IMR-90 (cell line): ENCODE measurements at regions not wholly inside any gene's neighbourhood (a gene's known extent, or its start where the extent isn't known, plus 50 kb on each side); places are given as distances from the start of the nearest gene placed in this dataset.

Experiments used
- CEBPB ChIP-seq: IDR thresholded peaks from 2 replicates; pipeline ENCODE4 v1.6.1; 2012; ENCODE audit warnings: low read depth, low read length, improper control_type of control experiment
- CTCF ChIP-seq: conservative IDR thresholded peaks from 2 replicates; pipeline ENCODE4 v1.5.1; 2012; ENCODE audit warnings: mild to moderate bottlenecking, low read depth, low read length, improper control_type of control experiment
- FOS ChIP-seq: fragments of 150-350 bp; IDR thresholded peaks from 2 replicates; pipeline ENCODE4 v1.6.1; 2016; ENCODE audit warnings: low read depth, low read length
- MAFK ChIP-seq: IDR thresholded peaks from 2 replicates; pipeline ENCODE4 v1.6.1; 2012; ENCODE audit warnings: low read depth, low read length, improper control_type of control experiment
- MXI1 ChIP-seq: IDR thresholded peaks from 2 replicates; pipeline ENCODE4 v1.6.1; 2012; ENCODE audit warnings: low read depth, mild to moderate bottlenecking, low read length, moderate library complexity, borderline replicate concordance
- POLR2A ChIP-seq: IDR thresholded peaks from 2 replicates; pipeline ENCODE4 v1.6.1; 2012; ENCODE audit warnings: mild to moderate bottlenecking, low read depth, low read length
- RFX5 ChIP-seq: IDR thresholded peaks from 2 replicates; pipeline ENCODE4 v1.8.0; 2012; ENCODE audit warnings: low read depth, mild to moderate bottlenecking, low read length, moderate library complexity
- USF2 ChIP-seq: fragments of 150-350 bp; IDR thresholded peaks from 2 replicates; pipeline ENCODE4 v1.6.1; 2017; ENCODE audit warnings: mild to moderate bottlenecking, antibody characterized with exemption, low read length, low read depth

- no peak for TF ChIP-seq CEBPB
- TF ChIP-seq USF2, result no peak
- TF ChIP-seq RFX5, result no peak
- no peak for TF ChIP-seq CTCF
- no peak for TF ChIP-seq FOS
- no peak for TF ChIP-seq MXI1
- TF ChIP-seq POLR2A, result no peak
- TF ChIP-seq MAFK, result no peak
These were observed 360.6 kb downstream of the TDRD3 start for GRCh38 chr13:60757501-60758215.
